Endothelial cell (in vitro differentiated cells): ENCODE measurements at regions not wholly inside any gene's neighbourhood (a gene's known extent, or its start where the extent isn't known, plus 50 kb on each side); places are given as distances from the start of the nearest gene placed in this dataset.
"Not testable (repeated sequence)": the region's sequence is repeated elsewhere in the genome, so short reads cannot be mapped to it uniquely, and the experiment has no call there.

ENCODE experiments used
- DNase-seq: peaks from one replicate; pipeline ENCODE4 v3.0.0; 2021; ENCODE audit warnings: low spot score
- H3K27ac Mint-ChIP-seq: one replicate; pipeline ENCODE4 v1.8.0; 2021; ENCODE audit warnings: mixed read lengths, inconsistent platforms; ENCODE audit not compliant: unreplicated experiment
- H3K27me3 Mint-ChIP-seq: one replicate; pipeline ENCODE4 v1.8.0; 2021; ENCODE audit warnings: mild to moderate bottlenecking, moderate library complexity, mixed read lengths, inconsistent platforms; ENCODE audit not compliant: unreplicated experiment
- H3K36me3 Mint-ChIP-seq: one replicate; pipeline ENCODE4 v1.8.0; 2021; ENCODE audit warnings: mild to moderate bottlenecking, low read depth, mixed read lengths, inconsistent platforms; ENCODE audit not compliant: unreplicated experiment
- H3K4me1 Mint-ChIP-seq: one replicate; pipeline ENCODE4 v1.8.0; 2021; ENCODE audit warnings: mild to moderate bottlenecking, mixed read lengths, inconsistent platforms; ENCODE audit not compliant: unreplicated experiment
- H3K4me3 Mint-ChIP-seq: one replicate; pipeline ENCODE4 v1.8.0; 2021; ENCODE audit warnings: mild to moderate bottlenecking, mixed read lengths, inconsistent platforms; ENCODE audit not compliant: unreplicated experiment
- H3K9me3 Mint-ChIP-seq: one replicate; pipeline ENCODE4 v1.8.0; 2021; ENCODE audit warnings: mixed read lengths, inconsistent platforms; ENCODE audit not compliant: unreplicated experiment
- TF ChIP-seq, protein P1 (sequence below): fragments of 200-600 bp; sonication (generic); IDR thresholded peaks from one replicate; pipeline ENCODE4 v1.5.0; 2021; ENCODE audit warnings: antibody characterized with exemption; ENCODE audit not compliant: unreplicated experiment

DNA sequence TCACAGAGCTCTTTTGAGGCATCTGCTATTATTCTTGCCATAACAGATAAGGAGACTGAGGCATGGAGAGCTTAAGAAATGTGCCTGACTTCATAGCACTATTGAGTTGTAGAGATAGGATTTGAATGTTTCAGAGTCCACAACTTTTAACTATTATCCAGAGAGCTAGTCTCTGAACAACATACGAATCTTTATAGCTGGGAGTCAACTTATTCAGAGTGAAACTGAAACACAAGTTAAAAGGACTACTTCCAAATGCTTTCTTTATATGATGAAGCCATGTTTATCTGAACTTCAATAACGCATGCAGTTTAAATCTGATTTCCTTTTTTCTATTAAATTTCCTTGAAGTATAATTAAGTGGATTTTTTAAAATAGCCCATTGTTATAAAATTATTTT lies 268.8 kb downstream of the IKZF2 start:
- Mint-ChIP-seq H3K36me3 (no peaks in the 10 kb centered on the region), H3K4me3 (no peak overlapping the region), H3K27ac (no peak overlapping the region), H3K9me3 (no peaks in the 10 kb centered on the region), H3K4me1 (no peaks in the 10 kb centered on the region), H3K27me3 (peaks cover 5% of the 10 kb centered on the region)
- no peak for DNase-seq
- TF ChIP-seq, protein P1, sequence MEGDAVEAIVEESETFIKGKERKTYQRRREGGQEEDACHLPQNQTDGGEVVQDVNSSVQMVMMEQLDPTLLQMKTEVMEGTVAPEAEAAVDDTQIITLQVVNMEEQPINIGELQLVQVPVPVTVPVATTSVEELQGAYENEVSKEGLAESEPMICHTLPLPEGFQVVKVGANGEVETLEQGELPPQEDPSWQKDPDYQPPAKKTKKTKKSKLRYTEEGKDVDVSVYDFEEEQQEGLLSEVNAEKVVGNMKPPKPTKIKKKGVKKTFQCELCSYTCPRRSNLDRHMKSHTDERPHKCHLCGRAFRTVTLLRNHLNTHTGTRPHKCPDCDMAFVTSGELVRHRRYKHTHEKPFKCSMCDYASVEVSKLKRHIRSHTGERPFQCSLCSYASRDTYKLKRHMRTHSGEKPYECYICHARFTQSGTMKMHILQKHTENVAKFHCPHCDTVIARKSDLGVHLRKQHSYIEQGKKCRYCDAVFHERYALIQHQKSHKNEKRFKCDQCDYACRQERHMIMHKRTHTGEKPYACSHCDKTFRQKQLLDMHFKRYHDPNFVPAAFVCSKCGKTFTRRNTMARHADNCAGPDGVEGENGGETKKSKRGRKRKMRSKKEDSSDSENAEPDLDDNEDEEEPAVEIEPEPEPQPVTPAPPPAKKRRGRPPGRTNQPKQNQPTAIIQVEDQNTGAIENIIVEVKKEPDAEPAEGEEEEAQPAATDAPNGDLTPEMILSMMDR, result no peak

DNA sequence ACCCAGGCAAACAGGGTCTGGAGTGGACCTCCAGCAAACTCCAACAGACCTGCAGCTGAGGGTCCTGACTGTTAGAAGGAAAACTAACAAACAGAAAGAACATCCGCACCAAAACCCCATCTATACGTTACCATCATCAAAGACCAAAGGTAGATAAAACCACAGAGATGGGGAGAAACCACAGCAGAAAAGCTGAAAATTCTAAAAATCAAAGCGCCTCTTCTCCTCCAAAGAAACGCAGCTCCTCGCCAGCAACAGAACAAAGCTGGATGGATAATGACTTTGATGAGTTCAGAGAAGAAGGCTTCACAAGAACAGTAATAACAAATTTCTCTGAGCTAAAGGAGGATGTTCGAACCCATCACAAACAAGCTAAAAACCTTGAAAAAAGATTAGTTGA lies 274.9 kb downstream of the IKZF2 start:
- H3K27me3 Mint-ChIP-seq, H3K36me3 Mint-ChIP-seq, DNase-seq, H3K4me1 Mint-ChIP-seq, H3K27ac Mint-ChIP-seq, H3K4me3 Mint-ChIP-seq, H3K9me3 Mint-ChIP-seq: not testable (repeated sequence)

DNA sequence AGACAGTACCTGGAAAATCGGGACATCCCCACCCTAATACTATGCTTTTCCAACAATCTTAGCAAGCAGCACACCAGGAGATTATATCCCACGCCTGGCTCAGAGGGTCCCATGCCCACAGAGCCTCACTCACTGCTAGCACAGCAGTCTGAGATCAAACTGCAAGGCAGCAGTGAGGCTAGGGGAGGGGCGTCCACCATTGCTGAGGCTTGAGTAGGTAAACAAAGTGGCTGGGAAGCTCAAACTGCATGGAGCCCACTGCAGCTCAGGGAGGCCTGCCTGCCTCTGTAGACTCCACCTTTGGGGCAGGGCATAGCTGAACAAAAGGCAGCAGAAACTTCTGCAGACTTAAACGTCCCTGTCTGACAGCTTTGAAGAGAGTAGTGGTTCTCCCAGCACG lies 275.5 kb downstream of the IKZF2 start:
- H3K27ac Mint-ChIP-seq, DNase-seq, H3K36me3 Mint-ChIP-seq, H3K27me3 Mint-ChIP-seq, H3K4me3 Mint-ChIP-seq, H3K9me3 Mint-ChIP-seq, H3K4me1 Mint-ChIP-seq: not testable (repeated sequence)

DNA sequence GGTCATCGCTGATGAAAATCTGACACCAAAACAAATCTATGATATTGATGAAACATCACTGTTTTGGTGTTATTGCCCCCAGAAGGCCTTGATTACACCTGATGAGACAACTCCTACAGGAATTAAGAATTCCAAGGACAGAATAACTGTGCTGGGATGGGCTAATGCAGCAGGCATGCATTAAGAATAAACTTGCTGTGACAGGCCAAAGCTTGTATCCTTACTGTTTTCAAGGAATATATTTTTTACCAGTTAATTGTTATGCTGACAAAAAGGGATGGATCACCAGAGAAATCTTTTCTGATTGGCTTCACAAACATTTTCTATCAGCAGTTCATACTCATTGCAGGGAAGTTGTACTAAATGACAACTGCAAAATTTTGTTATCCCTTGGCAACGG lies 278.2 kb downstream of the IKZF2 start:
- Mint-ChIP-seq H3K4me3 (no peak overlapping the region), H3K36me3 (no peaks in the 10 kb centered on the region), H3K9me3 (no peaks in the 10 kb centered on the region), H3K4me1 (no peaks in the 10 kb centered on the region), H3K27me3 (no peaks in the 10 kb centered on the region), H3K27ac (no peak overlapping the region)
- TF ChIP-seq, protein P1, result no peak
- no peak for DNase-seq

DNA sequence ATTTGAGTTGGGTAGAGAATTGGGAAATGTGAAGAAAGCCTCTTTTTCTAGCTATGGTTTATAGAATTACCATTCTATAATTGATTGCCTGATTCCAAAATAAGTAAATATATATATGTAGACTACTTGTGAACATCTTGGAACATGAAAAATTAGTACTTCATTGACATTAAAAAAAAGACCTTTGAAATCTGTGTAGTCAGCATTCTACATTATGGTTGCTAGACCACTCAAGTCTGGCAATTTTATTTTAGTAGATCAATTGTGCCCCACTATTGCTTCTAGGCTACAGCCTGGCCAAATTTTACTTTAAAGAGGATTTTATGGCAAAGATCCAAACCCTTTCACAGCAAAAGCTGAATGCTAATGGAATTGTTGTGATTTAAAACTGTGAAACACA lies 279.8 kb downstream of the IKZF2 start:
- Mint-ChIP-seq H3K27me3 (no peaks in the 10 kb centered on the region), H3K36me3 (no peaks in the 10 kb centered on the region), H3K4me3 (no peak overlapping the region), H3K9me3 (no peaks in the 10 kb centered on the region), H3K4me1 (no peaks in the 10 kb centered on the region), H3K27ac (no peak overlapping the region)
- no peak for DNase-seq
- TF ChIP-seq, protein P1, result no peak

DNA sequence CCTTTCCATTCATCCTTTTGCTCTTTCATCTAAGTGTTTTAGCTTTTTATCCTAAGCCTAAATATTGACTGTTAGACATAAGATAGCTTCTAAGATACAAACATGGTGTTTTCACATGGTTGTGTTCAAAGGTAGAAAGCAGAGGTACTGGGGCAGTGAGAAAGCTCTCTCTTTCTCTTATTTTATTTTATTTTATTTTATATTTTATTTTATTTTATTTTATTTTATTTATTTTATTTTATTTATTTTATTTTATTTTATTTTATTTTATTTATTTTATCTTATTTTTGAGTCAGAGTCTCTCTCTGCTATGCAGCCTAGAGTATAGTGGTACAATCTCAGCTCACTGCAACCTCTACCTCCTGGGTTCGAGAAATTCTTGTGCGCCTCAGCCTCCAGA lies 287.2 kb downstream of the IKZF2 start:
- no peak for DNase-seq
- Mint-ChIP-seq H3K27ac (no peak overlapping the region), H3K4me3 (no peak overlapping the region), H3K27me3 (no peaks in the 10 kb centered on the region), H3K4me1 (no peaks in the 10 kb centered on the region), H3K9me3 (peaks cover 4% of the 10 kb centered on the region), H3K36me3 (peaks cover 7% of the 10 kb centered on the region)
- TF ChIP-seq, protein P1, result no peak
